Medulla oblongata (tissue), 1 donor: ENCODE measurements at regions not wholly inside any gene's neighbourhood (a gene's known extent, or its start where the extent isn't known, plus 50 kb on each side); places are given as distances from the start of the nearest gene placed in this dataset.

ENCODE experiments used
- DNase-seq: peaks from one replicate; pipeline ENCODE4 v3.0.0-alpha.2; 2015; ENCODE audit errors: extremely low spot score

DNA sequence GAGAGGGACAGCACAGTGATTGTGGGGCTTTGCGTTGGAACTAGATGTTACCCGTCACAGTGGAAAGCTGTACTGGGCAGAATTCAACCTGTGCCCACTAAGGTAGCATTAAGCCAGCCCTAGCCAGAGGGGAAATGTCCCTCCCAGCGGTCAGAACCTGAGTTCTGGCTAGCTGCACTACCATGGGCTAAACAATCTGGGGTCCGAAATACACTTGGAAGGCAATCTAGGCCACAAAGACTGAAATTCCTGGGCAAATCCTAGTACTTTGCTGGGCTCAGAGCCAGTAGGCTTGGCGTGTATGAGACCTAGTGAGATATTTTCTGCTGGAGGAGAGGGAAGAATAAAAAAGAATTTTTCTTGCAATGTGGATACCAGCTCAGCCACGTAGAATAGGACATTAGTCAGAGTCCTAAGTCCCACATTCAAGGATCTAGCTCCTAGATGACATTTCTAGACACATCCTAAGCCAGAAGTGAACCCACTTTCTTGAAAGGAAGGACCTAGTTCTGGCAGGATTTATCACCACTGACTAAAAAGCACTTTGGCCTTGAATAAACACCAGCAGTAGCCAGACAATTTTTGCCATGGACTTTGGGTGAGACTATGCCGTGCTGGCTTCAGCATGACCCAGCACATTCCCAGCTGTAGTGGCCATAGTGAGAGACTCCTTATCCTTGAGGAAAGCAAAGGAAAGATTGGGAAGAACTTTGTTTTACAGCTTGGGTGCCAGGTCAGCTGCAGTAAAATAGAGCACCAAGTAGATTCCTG lies 618.0 kb downstream of the BRINP1 start:
- no peak for DNase-seq

- no peak for DNase-seq
Measured at GRCh38 chr9:118751848-118752223, 617.4 kb downstream of the BRINP1 start.

DNA sequence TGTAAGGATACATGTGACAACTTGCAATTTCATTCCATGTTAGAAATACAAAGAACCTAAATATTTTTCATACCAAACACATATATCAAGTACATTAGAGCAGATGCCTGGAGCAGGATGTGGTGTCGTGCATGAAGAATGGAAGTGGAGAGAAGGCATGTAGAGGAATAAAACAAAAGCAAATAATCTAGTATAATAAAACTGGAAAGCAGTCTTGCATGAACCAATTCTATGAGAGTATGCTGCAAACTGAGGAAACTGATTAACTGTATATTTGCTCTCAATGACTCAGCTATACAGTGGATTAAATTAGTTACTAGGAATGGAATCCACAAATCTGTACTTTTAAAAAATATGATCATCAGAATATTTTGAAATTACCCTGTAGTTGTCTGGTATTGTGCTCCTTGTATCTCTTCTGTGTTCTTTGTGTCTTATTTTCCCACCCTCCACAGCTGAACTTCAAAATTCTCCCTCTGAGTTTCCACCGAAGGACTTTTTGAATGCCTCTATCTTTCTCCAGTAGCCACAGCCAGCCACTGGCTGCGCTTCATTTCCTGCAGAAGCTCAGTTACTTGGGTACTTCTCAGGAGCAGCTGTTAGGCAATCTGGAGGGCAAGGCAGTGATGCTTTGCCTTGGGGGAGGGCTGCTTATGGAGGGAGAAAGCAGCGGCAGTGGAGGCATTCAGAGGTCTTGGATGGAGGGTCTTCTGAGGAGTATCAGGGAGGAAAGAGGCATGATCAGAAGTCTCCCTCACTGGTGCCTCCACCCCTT lies 608.0 kb downstream of the BRINP1 start:
- no peak for DNase-seq

GRCh38 chr9:118767571-118767970 lies 601.7 kb downstream of the BRINP1 start:
- no peak for DNase-seq

- DNase-seq, result no peak
Measured at GRCh38 chr9:118782790-118783463, 586.3 kb downstream of the BRINP1 start.

DNA sequence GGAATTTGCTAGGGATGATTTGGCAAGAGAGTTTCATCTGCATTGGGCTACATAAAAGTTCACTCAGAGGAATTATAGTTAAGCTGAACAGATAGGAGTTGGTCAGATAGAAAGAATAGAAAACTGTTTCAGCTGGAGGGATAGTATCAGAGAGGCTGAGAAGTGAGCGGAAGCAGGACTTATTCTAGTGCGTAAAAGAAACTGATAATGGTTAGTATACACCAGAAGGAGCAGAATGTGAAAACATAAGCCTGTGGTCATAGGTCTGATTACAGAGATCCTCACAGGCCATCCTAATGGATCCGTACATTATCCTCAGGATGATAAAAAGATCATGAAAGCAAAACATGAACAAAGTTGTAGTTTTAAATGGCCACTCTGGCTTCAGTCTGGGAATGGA lies 585.2 kb downstream of the BRINP1 start:
- DNase-seq, result no peak

GRCh38 chr9:118785456-118785855 lies 583.8 kb downstream of the BRINP1 start:
- DNase-seq, result no peak

DNA sequence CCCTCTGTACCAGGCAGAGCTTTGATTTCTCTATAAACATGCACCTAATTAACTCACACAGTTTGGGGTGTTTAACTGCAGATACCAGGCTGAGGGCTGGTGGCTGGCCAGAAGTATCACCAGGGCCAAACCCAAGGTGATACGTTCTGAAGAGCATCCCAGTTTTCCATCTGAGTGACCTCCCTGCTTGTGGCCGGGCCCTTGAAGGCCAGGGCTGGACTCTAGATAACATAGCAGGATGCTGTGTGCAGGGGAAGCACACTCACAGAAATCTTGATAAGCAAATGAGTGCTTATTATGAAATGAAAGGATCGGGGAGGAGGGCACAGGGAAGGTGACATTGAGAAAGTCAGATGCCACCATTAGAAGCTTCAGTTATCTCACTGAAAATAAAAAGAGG lies 582.4 kb downstream of the BRINP1 start:
- DNase-seq, result no peak

DNA sequence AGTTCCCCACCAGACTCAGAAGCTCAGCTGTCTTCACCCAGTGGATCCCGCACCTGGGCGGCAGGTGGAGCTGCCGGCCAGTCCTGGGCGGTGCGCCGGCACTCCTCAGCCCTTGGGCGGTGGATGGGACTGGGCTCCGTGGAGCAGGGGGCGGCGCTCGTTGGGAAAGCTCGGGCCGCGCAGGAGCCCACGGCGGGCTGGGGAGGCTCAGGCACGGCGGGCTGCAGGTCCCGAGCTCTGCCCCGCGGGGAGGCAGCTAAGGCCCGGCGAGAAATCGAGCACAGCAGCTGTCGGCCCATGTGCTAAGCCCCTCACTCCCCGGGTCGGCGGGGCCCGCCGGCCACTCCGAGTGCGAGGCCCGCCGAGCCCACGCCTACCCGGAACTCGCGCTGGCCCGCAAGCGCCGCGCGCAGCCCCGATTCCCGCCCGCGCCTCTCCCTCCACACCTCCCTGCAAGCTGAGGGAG lies 560.0 kb downstream of the BRINP1 start:
- no peak for DNase-seq

DNA sequence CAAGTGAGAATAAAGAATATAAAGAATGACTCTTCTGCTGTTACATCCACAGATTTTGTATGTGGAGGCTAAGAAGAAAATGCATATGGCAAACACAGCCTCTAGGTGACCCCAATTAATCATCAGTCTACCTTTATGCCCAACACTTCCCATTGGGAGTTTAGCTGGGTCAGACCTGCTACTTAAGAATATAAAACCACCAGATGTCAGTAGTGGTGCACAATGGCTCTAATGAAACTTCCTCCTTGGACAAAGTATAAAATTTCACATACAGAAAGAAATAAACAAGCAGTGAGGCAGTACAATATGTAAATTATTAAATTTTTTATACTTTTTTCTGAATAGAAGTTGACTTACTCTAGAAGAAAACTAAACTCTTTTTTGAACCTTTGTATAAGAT lies 539.9 kb downstream of the BRINP1 start:
- peak; percentile 15 for DNase-seq

DNA sequence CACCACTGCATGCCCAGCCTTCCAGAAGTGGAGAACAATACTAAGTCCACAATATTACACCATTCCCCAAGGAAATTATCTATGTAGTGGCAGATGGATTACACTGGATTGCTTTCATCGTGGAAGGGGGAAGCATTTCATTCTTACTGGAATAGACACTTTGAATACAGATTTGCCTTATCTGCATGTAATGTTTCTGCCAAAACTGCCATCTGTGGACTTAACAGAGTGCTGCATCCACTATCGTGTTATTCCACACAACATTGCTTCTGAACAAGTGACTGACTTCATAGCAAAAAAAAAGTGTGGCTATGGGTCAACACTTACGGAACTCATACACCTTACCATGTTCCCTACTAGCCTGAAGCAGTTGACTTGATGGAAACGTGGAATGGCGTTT lies 536.9 kb downstream of the BRINP1 start:
- DNase-seq, result no peak

- DNase-seq, result peak; percentile 51
Measured at GRCh38 chr9:118836891-118837290, 532.3 kb downstream of the BRINP1 start.

DNA sequence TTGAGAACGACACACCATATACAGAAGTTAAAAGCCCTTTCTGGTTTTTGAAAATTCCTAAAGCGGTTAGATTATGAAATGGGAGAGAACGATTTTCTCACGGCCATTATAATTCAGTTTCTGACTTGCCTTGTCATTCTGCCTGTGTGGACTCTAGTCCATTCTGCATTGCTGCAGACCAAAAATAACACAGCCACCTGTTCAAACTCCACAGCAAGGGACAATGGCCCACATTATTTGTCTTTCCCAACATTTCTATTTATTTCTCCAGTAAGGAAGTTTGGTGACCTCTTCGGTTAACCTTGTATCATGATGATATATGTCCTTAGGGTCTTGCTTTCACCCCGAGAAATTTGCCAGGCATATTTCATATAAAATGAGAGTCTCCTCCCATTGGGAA lies 497.7 kb downstream of the BRINP1 start:
- no peak for DNase-seq

DNA sequence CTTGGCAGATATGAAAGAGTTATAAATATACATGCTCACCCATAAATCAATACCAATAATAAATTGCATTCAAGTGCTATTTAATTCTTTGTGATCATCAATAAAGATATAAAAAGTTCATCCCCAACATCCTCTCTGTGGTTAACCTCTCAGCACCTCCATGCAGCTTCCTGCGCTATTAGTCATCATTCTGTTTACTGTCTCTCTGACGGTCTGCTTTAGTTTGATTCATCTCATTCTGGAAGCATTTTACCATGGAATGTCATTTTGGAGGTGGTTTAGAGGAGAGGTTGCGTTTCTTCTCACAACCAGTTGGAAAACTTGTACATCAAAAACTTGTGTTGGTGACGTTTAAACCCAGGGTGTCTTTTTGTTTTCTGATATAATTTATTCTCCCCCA lies 486.6 kb downstream of the BRINP1 start:
- no peak for DNase-seq

DNA sequence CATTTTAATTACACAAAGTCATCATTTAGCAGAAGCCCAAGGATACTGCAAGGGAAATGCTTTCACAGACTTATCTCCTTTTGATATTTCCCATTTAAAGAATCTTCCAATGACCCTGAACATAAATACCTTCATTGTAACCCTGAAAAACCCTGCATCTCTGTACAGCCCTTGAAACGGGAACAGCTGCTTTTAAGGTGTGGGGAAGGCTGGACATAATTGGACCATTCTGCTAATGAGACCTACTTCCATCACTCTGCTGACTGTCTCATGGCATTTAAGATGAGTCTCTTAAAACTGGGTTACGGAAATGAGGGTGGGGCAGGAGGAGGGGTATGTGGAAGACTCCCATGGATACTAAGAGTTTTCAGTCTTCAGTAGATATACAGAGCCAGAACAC lies 485.8 kb downstream of the BRINP1 start:
- no peak for DNase-seq

DNA sequence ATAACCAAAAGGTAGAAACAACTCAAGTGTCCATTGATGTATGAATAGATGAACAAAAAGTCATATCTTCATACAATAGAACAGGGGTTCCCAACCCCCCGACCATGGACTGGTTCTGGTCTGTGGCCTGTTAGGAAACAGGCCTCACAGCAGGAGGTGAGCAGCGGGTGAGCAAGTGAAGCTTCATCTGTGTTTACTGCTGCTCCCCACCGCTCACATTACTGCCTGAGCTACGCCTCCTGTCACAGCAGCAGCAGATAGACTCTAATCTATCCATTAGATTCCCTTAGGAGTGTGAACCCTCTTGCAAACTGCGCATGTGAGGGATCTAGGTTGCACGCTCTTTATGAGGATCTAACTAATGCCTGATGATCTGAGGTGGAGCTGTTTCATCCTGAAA lies 478.0 kb downstream of the BRINP1 start:
- DNase-seq, result no peak

GRCh38 chr9:118896324-118897000 lies 472.8 kb downstream of the BRINP1 start:
- peak; percentile 16 for DNase-seq

DNA sequence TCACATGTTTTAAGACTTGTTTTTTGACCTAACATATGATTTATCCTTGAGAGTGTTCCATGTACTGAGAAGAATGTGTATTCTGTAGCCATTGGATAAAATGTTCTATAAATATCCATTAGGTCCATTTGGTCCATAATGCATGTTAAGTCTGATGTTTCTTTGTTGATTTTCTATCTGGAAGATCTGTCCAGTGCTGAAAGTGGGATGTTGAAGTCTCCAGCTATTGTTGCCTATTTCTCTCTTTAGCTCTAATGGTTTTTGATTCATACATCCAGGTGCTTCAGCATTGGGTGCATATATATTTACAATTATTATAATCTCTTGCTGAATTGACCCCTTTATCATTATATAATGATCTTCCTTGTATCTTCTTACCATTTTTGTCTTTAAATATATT lies 451.1 kb downstream of the BRINP1 start:
- DNase-seq, result no peak

DNA sequence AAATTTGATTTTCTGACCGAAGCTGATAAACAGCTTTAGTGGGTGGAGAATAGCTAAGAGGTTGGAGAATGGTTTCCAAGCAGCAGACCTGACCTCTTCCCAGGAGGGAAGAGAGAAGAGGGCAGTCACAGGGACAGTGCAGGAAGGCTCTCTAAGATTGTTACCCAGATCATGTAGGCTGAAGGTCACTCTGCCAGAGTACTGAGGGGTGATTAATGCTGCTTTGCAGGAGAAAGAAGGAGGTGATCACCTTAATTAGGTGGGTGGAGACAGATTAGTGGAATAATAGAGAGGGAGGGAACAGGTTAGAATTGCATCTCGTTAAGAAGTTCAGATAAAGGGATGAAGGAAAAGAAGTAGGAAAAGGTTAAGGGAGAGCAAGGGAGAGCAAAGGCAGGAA lies 440.5 kb downstream of the BRINP1 start:
- no peak for DNase-seq

DNA sequence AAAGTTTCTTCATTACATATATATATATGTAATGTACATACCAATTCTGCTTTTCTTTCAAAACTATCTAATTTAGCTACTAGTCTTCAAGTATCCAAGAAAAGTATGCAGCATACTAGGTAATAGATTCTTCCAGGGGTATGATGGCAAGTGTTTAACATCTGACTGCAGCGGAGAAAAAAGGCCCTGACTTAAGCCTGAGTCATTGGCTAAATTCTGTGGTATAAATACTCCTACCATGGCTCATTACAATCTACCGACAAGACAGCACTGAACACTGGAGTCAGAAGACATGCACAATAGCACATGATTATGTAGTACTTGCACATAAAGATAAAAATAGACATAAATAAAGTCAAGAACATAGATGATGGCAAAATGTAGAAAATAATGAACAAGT lies 439.9 kb downstream of the BRINP1 start:
- no peak for DNase-seq

- no peak for DNase-seq
Measured at GRCh38 chr9:118931941-118932340, 437.3 kb downstream of the BRINP1 start.

- DNase-seq, result no peak
Measured at GRCh38 chr9:118938581-118938980, 430.7 kb downstream of the BRINP1 start.
